NOMO-1 (cell line): ENCODE measurements at regions not wholly inside any gene's neighbourhood (a gene's known extent, or its start where the extent isn't known, plus 50 kb on each side); places are given as distances from the start of the nearest gene placed in this dataset.
A peak's percentile ranks its signal among the peaks of the same experiment; 100 is the strongest.
"Not testable (repeated sequence)": the region's sequence is repeated elsewhere in the genome, so short reads cannot be mapped to it uniquely, and the experiment has no call there.

Experiments used
- DNase-seq, 2 experiments: peaks; one replicate each; lab custom pipeline; 2025; ENCODE audit not compliant: unreplicated experiment in 2 of 2; lab: John Stamatoyannopoulos, UW

GRCh38 chr4:158122501-158122900 is 50.3 kb downstream of the GASK1B start:
- DNase-seq = no peak

GRCh38 chr4:158121161-158121579 is 51.7 kb downstream of the GASK1B start:
- peak in 1 of 2 experiments; percentile 32 for DNase-seq

GRCh38 chr4:158120645-158121151 is 52.1 kb downstream of the GASK1B start:
- peak in 1 of 2 experiments; percentile 32 for DNase-seq

- peak; percentile 12 to 49 for DNase-seq
These were observed 60.2 kb downstream of the GASK1B start for GRCh38 chr4:158112611-158113010.

- DNase-seq = no peak
These were observed 61.6 kb downstream of the GASK1B start for GRCh38 chr4:158111241-158111640.

GRCh38 chr4:158102904-158103303 is 69.9 kb downstream of the GASK1B start:
- DNase-seq = no peak

GRCh38 chr4:158099686-158100085 is 73.1 kb downstream of the GASK1B start:
- no peak for DNase-seq

GRCh38 chr4:158098802-158099201 is 74.0 kb downstream of the GASK1B start:
- no peak for DNase-seq

- DNase-seq = no peak
These were observed 78.3 kb downstream of the GASK1B start for GRCh38 chr4:158094413-158095134.

- DNase-seq = no peak
These were observed 82.5 kb downstream of the GASK1B start for GRCh38 chr4:158090323-158090722.

GRCh38 chr4:158089897-158090296 is 82.9 kb downstream of the GASK1B start:
- DNase-seq = not testable (repeated sequence)

GRCh38 chr4:158080354-158080753 is 92.5 kb downstream of the GASK1B start:
- DNase-seq = no peak

GRCh38 chr4:158079661-158080060 is 93.2 kb downstream of the GASK1B start:
- DNase-seq = no peak

GRCh38 chr4:158077835-158078234 is 95.0 kb downstream of the GASK1B start:
- DNase-seq = no peak

GRCh38 chr4:158074851-158075250 is 98.0 kb downstream of the GASK1B start:
- no peak for DNase-seq

GRCh38 chr4:158071931-158072330 is 100.9 kb downstream of the GASK1B start:
- no peak for DNase-seq

- DNase-seq = no peak
These were observed 104.8 kb downstream of the GASK1B start for GRCh38 chr4:158068068-158068467.

- DNase-seq = no peak
These were observed 105.2 kb downstream of the GASK1B start for GRCh38 chr4:158067646-158068045.

GRCh38 chr4:158065603-158066002 is 107.2 kb downstream of the GASK1B start:
- DNase-seq = no peak

GRCh38 chr4:158065176-158065575 is 107.6 kb downstream of the GASK1B start:
- DNase-seq = no peak

GRCh38 chr4:158056689-158057245 is 116.1 kb downstream of the GASK1B start:
- DNase-seq = no peak

- no peak for DNase-seq
These were observed 117.2 kb downstream of the GASK1B start for GRCh38 chr4:158055668-158056067.
